Vagina (tissue), 2 donors: ENCODE measurements at regions not wholly inside any gene's neighbourhood (a gene's known extent, or its start where the extent isn't known, plus 50 kb on each side); places are given as distances from the start of the nearest gene placed in this dataset.

Experiments used
- POLR2A ChIP-seq, 2 donors: fragments of 450-650 bp; IDR thresholded peaks; one replicate each; pipeline ENCODE4 v1.6.1; 2017; ENCODE audit warnings: antibody characterized with exemption in 2 of 2, mild to moderate bottlenecking in 2 of 2, moderate library complexity in 2 of 2
- TF ChIP-seq, protein P1 (sequence below), 3 experiments: fragments of 450-650 bp in 2 of 3; fragments of 200-600 bp in 1 of 3; sonication (generic) in 1 of 3; IDR thresholded peaks; one replicate each; pipeline ENCODE4 v1.5.1; 2017 to 2019; ENCODE audit warnings: antibody characterized with exemption in 3 of 3, mild to moderate bottlenecking in 2 of 3, moderate library complexity in 2 of 3

DNA sequence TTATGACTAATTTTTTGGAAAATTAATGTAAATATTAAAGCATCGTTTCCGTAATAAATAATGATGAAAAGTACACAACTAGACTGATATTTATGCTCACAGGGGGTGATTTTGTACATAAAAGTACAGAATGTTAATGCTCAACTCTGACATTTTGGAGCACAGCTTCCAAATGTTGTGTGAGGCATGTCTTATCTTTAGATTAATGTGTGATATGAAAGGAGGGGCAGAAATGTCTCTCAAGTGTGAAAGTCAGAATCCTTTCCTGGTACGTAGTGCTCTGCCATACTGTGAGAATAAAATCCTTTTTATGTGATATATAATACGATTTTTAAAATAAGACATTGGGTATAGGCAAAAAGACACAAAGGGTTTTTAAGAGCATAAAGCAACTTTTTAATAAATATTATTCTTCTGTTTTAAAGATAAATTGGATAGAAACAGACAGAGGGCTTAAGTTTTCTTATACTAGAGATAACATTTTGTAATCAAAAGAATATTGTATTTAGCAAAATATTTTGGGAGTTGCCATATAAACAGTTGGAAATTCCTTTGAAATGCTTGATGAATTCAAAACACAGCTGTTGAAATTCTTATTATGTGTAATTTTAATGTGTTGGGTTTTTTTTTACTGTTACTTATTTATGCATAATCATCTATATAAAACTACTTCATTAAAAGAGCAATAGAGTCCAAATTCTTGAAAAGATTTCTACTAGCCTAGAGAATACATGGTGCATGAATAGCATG is 389.7 kb downstream of the RAP2B start:
- TF ChIP-seq, protein P1, sequence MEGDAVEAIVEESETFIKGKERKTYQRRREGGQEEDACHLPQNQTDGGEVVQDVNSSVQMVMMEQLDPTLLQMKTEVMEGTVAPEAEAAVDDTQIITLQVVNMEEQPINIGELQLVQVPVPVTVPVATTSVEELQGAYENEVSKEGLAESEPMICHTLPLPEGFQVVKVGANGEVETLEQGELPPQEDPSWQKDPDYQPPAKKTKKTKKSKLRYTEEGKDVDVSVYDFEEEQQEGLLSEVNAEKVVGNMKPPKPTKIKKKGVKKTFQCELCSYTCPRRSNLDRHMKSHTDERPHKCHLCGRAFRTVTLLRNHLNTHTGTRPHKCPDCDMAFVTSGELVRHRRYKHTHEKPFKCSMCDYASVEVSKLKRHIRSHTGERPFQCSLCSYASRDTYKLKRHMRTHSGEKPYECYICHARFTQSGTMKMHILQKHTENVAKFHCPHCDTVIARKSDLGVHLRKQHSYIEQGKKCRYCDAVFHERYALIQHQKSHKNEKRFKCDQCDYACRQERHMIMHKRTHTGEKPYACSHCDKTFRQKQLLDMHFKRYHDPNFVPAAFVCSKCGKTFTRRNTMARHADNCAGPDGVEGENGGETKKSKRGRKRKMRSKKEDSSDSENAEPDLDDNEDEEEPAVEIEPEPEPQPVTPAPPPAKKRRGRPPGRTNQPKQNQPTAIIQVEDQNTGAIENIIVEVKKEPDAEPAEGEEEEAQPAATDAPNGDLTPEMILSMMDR (IDR thresholded peaks at IDR 0.05): no peak
- TF ChIP-seq POLR2A (IDR thresholded peaks at IDR 0.05): no peak
